Ascending aorta (tissue), 2 donors: ENCODE measurements at regions not wholly inside any gene's neighbourhood (a gene's known extent, or its start where the extent isn't known, plus 50 kb on each side); places are given as distances from the start of the nearest gene placed in this dataset.

Experiments
- DNase-seq, 2 donors: peaks; one replicate each; pipeline ENCODE4 v3.0.0-alpha.2; 2019; ENCODE audit warnings: low spot score in 2 of 2
- H3K27ac ChIP-seq, 2 donors: fragments of 200-600 bp; sonication (generic); one replicate each; pipeline ENCODE4 v1.5.1; 2016 to 2017; ENCODE audit warnings: mild to moderate bottlenecking in 1 of 2
- H3K27me3 ChIP-seq: fragments of 200-600 bp; sonication (generic); one replicate; pipeline ENCODE4 v1.5.1; 2017
- H3K36me3 ChIP-seq, 2 donors: fragments of 200-600 bp; sonication (generic); one replicate each; pipeline ENCODE4 v1.5.1; 2016
- H3K4me1 ChIP-seq, 2 donors: fragments of 200-600 bp; sonication (generic); one replicate each; pipeline ENCODE4 v1.5.1; 2016 to 2017; ENCODE audit warnings: mild to moderate bottlenecking in 1 of 2
- H3K4me3 ChIP-seq, 2 donors: fragments of 200-600 bp; sonication (generic); one replicate each; pipeline ENCODE4 v1.5.1; 2016 to 2017; ENCODE audit warnings: mild to moderate bottlenecking in 1 of 2
- H3K9me3 ChIP-seq, 2 donors: fragments of 200-600 bp; sonication (generic); one replicate each; pipeline ENCODE4 v1.5.1; 2016
- intact Hi-C: fragments of 100-400 bp; cut with DNase I; formaldehyde crosslinking; loops from one replicate; pipeline ENCODE4 v1.15.1; 2023
- TF ChIP-seq, protein P1 (sequence below), 3 experiments: fragments of 200-600 bp in 2 of 3; fragments of 450-650 bp in 1 of 3; sonication (generic) in 2 of 3; IDR thresholded peaks; one replicate each; pipeline ENCODE4 v1.5.1; 2016 to 2019; ENCODE audit warnings: antibody characterized with exemption in 3 of 3, mild to moderate bottlenecking in 1 of 3, moderate library complexity in 1 of 3

- Histone ChIP-seq H3K9me3 (no peaks in the 10 kb centered on the region), H3K4me1 (no peaks in the 10 kb centered on the region), H3K27ac (no peak overlapping the region), H3K36me3 (no peaks in the 10 kb centered on the region), H3K4me3 (no peak overlapping the region), H3K27me3 (no peaks in the 10 kb centered on the region)
- intact Hi-C loops = loop anchor here (10.0 kb wide), 1 partner anchor 67 kb away; no protein-coding TSS in a partner anchor
- DNase-seq = peak in 1 of 2 donors; percentile 46
- TF ChIP-seq, protein P1, sequence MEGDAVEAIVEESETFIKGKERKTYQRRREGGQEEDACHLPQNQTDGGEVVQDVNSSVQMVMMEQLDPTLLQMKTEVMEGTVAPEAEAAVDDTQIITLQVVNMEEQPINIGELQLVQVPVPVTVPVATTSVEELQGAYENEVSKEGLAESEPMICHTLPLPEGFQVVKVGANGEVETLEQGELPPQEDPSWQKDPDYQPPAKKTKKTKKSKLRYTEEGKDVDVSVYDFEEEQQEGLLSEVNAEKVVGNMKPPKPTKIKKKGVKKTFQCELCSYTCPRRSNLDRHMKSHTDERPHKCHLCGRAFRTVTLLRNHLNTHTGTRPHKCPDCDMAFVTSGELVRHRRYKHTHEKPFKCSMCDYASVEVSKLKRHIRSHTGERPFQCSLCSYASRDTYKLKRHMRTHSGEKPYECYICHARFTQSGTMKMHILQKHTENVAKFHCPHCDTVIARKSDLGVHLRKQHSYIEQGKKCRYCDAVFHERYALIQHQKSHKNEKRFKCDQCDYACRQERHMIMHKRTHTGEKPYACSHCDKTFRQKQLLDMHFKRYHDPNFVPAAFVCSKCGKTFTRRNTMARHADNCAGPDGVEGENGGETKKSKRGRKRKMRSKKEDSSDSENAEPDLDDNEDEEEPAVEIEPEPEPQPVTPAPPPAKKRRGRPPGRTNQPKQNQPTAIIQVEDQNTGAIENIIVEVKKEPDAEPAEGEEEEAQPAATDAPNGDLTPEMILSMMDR (IDR thresholded peaks at IDR 0.05) = no peak
Measured at GRCh38 chr2:71927757-71928715, 219.6 kb downstream of the CYP26B1 start.

- intact Hi-C loops = loop anchor here (10.0 kb wide), 1 partner anchor 68 kb away; no protein-coding TSS in a partner anchor
- no peaks in the 10 kb centered on the region for H3K36me3 ChIP-seq
- DNase-seq = peak in 1 of 2 donors; percentile 55
- H3K4me3 ChIP-seq = no peak overlapping the region
- no peaks in the 10 kb centered on the region for H3K27me3 ChIP-seq
- H3K27ac ChIP-seq = no peak overlapping the region
- TF ChIP-seq, protein P1 (IDR thresholded peaks at IDR 0.05) = no peak
- no peaks in the 10 kb centered on the region for H3K4me1 ChIP-seq
- H3K9me3 ChIP-seq = no peaks in the 10 kb centered on the region
Measured at GRCh38 chr2:71926876-71927756, 220.5 kb downstream of the CYP26B1 start.

DNA sequence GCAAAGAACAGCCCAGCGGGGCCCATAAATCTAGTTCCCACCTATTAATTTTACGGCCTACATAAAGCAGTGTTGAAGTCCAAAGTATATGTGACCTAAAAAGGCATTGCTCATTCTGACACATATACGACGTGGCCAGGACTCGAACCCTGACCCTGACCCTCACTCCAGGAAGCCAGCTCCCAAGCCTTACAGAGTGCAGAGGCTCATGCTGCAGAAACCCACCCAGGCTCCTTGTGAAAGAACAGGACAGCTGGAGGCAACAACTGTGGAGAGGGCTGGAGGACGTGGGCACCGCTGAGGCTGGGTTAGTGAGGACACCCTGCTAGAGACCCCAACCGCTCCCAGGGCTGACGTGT, 221.6 kb downstream of the CYP26B1 start:
- Histone ChIP-seq H3K4me1 (no peaks in the 10 kb centered on the region), H3K36me3 (no peaks in the 10 kb centered on the region), H3K9me3 (no peaks in the 10 kb centered on the region), H3K27ac (no peak overlapping the region), H3K27me3 (no peaks in the 10 kb centered on the region), H3K4me3 (no peak overlapping the region)
- no peak for DNase-seq
- intact Hi-C loops = loop anchor here (10.0 kb wide), 1 partner anchor 69 kb away; no protein-coding TSS in a partner anchor
- TF ChIP-seq, protein P1 (IDR thresholded peaks at IDR 0.05) = no peak

DNA sequence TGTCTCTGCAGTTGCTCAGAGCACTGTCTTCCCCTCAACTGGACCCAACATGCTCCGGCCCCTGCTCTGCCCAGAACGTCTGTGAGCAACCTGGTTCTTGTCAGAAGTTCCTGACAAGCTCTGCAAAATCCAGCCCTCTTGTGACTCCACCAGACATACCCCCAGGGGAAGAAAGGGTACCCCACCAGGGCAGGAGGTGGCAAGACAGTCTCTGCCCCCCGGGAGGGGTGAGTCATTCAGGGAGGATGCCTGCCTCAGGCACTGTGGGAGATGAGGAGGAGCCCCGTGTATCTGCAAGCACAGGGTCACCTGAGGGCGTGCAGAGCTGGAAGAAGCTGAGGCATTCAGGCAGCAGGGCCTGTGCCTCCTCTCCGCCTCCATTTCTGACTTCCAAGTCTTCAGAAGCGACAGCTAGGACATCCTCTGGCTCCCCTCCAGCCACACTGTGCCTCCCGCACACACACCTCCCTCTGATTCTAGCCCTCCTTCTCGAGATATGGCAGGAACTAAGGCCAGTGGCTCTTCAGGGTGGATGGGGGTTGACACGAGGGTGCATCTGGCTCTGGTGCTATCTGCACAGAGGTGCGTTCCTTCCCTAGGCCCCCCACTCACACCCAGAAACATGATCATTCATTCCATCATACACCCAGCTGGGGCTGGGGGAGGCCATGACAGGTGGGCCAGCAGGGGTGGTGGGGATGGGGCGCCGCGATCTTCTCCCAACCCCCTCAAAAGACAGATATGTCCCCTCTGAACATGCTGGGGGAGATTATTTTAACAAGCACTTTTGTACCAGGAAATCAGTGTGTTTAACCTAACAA, 222.2 kb downstream of the CYP26B1 start:
- DNase-seq = peak in 1 of 2 donors; percentile 22
- TF ChIP-seq, protein P1 (IDR thresholded peaks at IDR 0.05) = no peak
- no peaks in the 10 kb centered on the region for H3K27me3 ChIP-seq
- no peaks in the 10 kb centered on the region for H3K9me3 ChIP-seq
- H3K4me1 ChIP-seq = no peaks in the 10 kb centered on the region
- H3K27ac ChIP-seq = no peak overlapping the region
- intact Hi-C loops = loop anchor here (10.0 kb wide), 1 partner anchor 69 kb away; no protein-coding TSS in a partner anchor
- no peaks in the 10 kb centered on the region for H3K36me3 ChIP-seq
- H3K4me3 ChIP-seq = no peak overlapping the region
